HepG2 (cell line): ENCODE measurements at regions not wholly inside any gene's neighbourhood (a gene's known extent, or its start where the extent isn't known, plus 50 kb on each side); places are given as distances from the start of the nearest gene placed in this dataset.

Experiments
- ATAC-seq: fragments of 200-7000 bp; cut with Tn5 transposase; 3 replicates; pipeline ENCODE4 v1.9.1; 2020; ENCODE audit warnings: mild to moderate bottlenecking, moderate library complexity
- BruUV-seq: library from RNA; stranded (reverse); fragments of 400-500 nt; replicated peaks from 2 replicates; lab custom pipeline; 2021; lab: Mats Ljungman, UMichigan
- CTCF ChIA-PET: fragments of 300-600 bp; formaldehyde crosslinking; extraction: SDS; loops from one replicate; lab custom pipeline; 2021; ENCODE audit warnings: low total read pairs, inconsistent platforms, low intra/inter-chr PET ratio; lab: Yijun Ruan, JAX
- POLR2A ChIA-PET: fragments of 350-600 bp; sonication (Branson Sonifier 250); formaldehyde crosslinking; loops from one replicate; lab custom pipeline; 2020; ENCODE audit warnings: antibody characterized with exemption, inconsistent platforms; lab: Yijun Ruan, JAX
- DNase-seq: peaks from one replicate; pipeline ENCODE4 v3.0.0-alpha.2; 2015; ENCODE audit warnings: low spot score
- FAIRE-seq: peaks from 3 replicates; lab custom pipeline; 2011; peaks lifted over from hg19 to GRCh38; lab: Jason Lieb, UNC
- H2AFZ ChIP-seq: one replicate; pipeline ENCODE4 v1.6.1; 2011; ENCODE audit warnings: low read length, inconsistent platforms
- H3K27ac ChIP-seq: fragments of 300-600 bp; 3 replicates; pipeline ENCODE4 v1.8.0; 2011; ENCODE audit warnings: mixed run types, mild to moderate bottlenecking, mixed read lengths, low read length, inconsistent platforms; ENCODE audit not compliant: insufficient read depth; ENCODE audit errors: extremely low read length
- H3K27me3 ChIP-seq, 2 experiments: fragments of 200-600 bp in 1 of 2; 2 replicates in 1 of 2; 3 replicates in 1 of 2; pipeline versions ENCODE4 v1.6.0 to v1.8.0; 2011; ENCODE audit warnings: low read length in 2 of 2, mild to moderate bottlenecking in 2 of 2, moderate library complexity in 2 of 2, inconsistent platforms in 1 of 2; ENCODE audit not compliant: insufficient read depth in 2 of 2, control insufficient read depth in 1 of 2
- H3K36me3 ChIP-seq, 2 experiments: fragments of 200-600 bp in 1 of 2; replicated peaks in 1 of 2; 2 replicates in 1 of 2; 3 replicates in 1 of 2; pipeline versions ENCODE4 v1.5.1 to v1.8.0; 2011; ENCODE audit warnings: low read length in 2 of 2, inconsistent platforms in 1 of 2; ENCODE audit not compliant: insufficient read depth in 2 of 2, control insufficient read depth in 1 of 2
- H3K4me1 ChIP-seq: 2 replicates; pipeline ENCODE4 v1.5.1; 2012; ENCODE audit warnings: low read length, inconsistent platforms; ENCODE audit not compliant: insufficient read depth
- H3K4me2 ChIP-seq: 2 replicates; pipeline ENCODE4 v1.6.0; 2011; ENCODE audit warnings: low read depth, low read length, inconsistent platforms
- H3K4me3 ChIP-seq, 3 experiments: fragments of 200-600 bp in 1 of 3; sonication (generic), shearing (Covaris generic) in 1 of 3; replicated peaks in 1 of 3; 2 replicates each; pipeline ENCODE4 v1.5.1; 2011 to 2016; ENCODE audit warnings: low read length in 3 of 3, inconsistent platforms in 2 of 3, low read depth in 2 of 3, mild to moderate bottlenecking in 2 of 3, control low read depth in 1 of 3, mixed read lengths in 1 of 3; ENCODE audit not compliant: insufficient read depth in 1 of 3
- H3K79me2 ChIP-seq: one replicate; pipeline ENCODE4 v1.6.1; 2011; ENCODE audit warnings: low read length, inconsistent platforms; ENCODE audit not compliant: insufficient read depth
- H3K9ac ChIP-seq: 2 replicates; pipeline ENCODE4 v1.6.0; 2011; ENCODE audit warnings: mild to moderate bottlenecking, low read depth, low read length, inconsistent platforms; ENCODE audit not compliant: insufficient read depth
- H3K9me3 ChIP-seq: 2 replicates; pipeline ENCODE4 v1.5.1; 2012; ENCODE audit warnings: mild to moderate bottlenecking, low read length
- H4K20me1 ChIP-seq: 2 replicates; pipeline ENCODE4 v1.6.0; 2011; ENCODE audit warnings: inconsistent platforms, mild to moderate bottlenecking, low read length, moderate library complexity; ENCODE audit not compliant: insufficient read depth
- ATF7 ChIP-seq, 2 experiments: fragments of 450-650 bp in 1 of 2; sonication (generic) in 1 of 2; formaldehyde crosslinking in 1 of 2; IDR thresholded peaks; 2 replicates each; pipeline versions ENCODE4 v1.4.0 to v1.6.1; 2016 to 2020; ENCODE audit warnings: antibody characterized with exemption in 1 of 2, mild to moderate bottlenecking in 1 of 2, missing genetic modification reagents in 1 of 2
- CHD4 ChIP-seq: fragments of 200-600 bp; sonication (generic); IDR thresholded peaks from 2 replicates; pipeline ENCODE4 v1.7.0; 2017; ENCODE audit warnings: mild to moderate bottlenecking, low read length, borderline replicate concordance
- CREB1 ChIP-seq, 2 experiments: fragments of 450-650 bp in 1 of 2; IDR thresholded peaks; 2 replicates each; pipeline ENCODE4 v1.6.1; 2016 to 2017; ENCODE audit warnings: control low read depth in 1 of 2, mild to moderate bottlenecking in 1 of 2, missing compliant biosample characterization in 1 of 2, missing genetic modification characterization in 1 of 2
- CTCF ChIP-seq: sonication (generic); formaldehyde crosslinking; IDR thresholded peaks from 2 replicates; pipeline ENCODE4 v1.5.0; 2020; ENCODE audit warnings: mild to moderate bottlenecking, missing genetic modification reagents, moderate library complexity
- FLYWCH1 ChIP-seq: sonication (generic); formaldehyde crosslinking; IDR thresholded peaks from 2 replicates; pipeline ENCODE4 v1.8.1; 2023; ENCODE audit warnings: mild to moderate bottlenecking, missing genetic modification reagents
- HNRNPLL ChIP-seq: fragments of 200-400 bp; formaldehyde crosslinking; IDR thresholded peaks from 2 replicates; pipeline ENCODE4 v1.6.1; 2017; ENCODE audit warnings: mild to moderate bottlenecking, low read depth, low read length; ENCODE audit not compliant: poor library complexity, severe bottlenecking
- MXD4 ChIP-seq: IDR thresholded peaks from 2 replicates; pipeline ENCODE4 v1.6.1; 2016; ENCODE audit warnings: mild to moderate bottlenecking, missing biosample characterization, missing genetic modification reagents
- NAIF1 ChIP-seq: sonication (generic); formaldehyde crosslinking; IDR thresholded peaks from 2 replicates; pipeline ENCODE4 v1.5.0; 2020; ENCODE audit warnings: mild to moderate bottlenecking, missing genetic modification reagents, borderline replicate concordance
- NFATC3 ChIP-seq: sonication (generic); formaldehyde crosslinking; IDR thresholded peaks from 2 replicates; pipeline ENCODE4 v1.5.1; 2020; ENCODE audit warnings: mild to moderate bottlenecking, missing genetic modification reagents
- PHF5A ChIP-seq: IDR thresholded peaks from one replicate; pipeline ENCODE4 v1.6.1; 2018; ENCODE audit warnings: low read depth, missing genetic modification reagents; ENCODE audit not compliant: unreplicated experiment
- PLRG1 ChIP-seq: fragments of 450-650 bp; conservative IDR thresholded peaks from 2 replicates; pipeline ENCODE4 v1.6.1; 2016
- SOX5 ChIP-seq: IDR thresholded peaks from 2 replicates; pipeline ENCODE4 v1.6.1; 2016; ENCODE audit warnings: borderline replicate concordance
- ZNF143 ChIP-seq: sonication (generic); formaldehyde crosslinking; IDR thresholded peaks from 2 replicates; pipeline ENCODE4 v1.4.0; 2020; ENCODE audit warnings: missing genetic modification reagents
- ZNF235 ChIP-seq: sonication (generic); formaldehyde crosslinking; IDR thresholded peaks from 2 replicates; pipeline ENCODE4 v1.8.1; 2023; ENCODE audit warnings: mild to moderate bottlenecking, missing genetic modification reagents, borderline replicate concordance
- ZNF567 ChIP-seq: sonication (generic); formaldehyde crosslinking; IDR thresholded peaks from 2 replicates; pipeline ENCODE4 v1.8.1; 2023; ENCODE audit warnings: mild to moderate bottlenecking, missing genetic modification reagents, borderline replicate concordance
- ZNF761 ChIP-seq: sonication (generic); formaldehyde crosslinking; conservative IDR thresholded peaks from 2 replicates; pipeline ENCODE4 v1.4.0; 2020; ENCODE audit warnings: mild to moderate bottlenecking, missing genetic modification reagents
- ZNF772 ChIP-seq: sonication (generic); formaldehyde crosslinking; IDR thresholded peaks from 2 replicates; pipeline ENCODE4 v1.5.0; 2020; ENCODE audit warnings: mild to moderate bottlenecking, missing genetic modification reagents
- ZSCAN20 ChIP-seq: sonication (generic); formaldehyde crosslinking; IDR thresholded peaks from 2 replicates; pipeline ENCODE4 v1.4.0; 2020; ENCODE audit warnings: missing genetic modification reagents, mild to moderate bottlenecking, borderline replicate concordance
- ZSCAN30 ChIP-seq: sonication (generic); formaldehyde crosslinking; IDR thresholded peaks from 2 replicates; pipeline ENCODE4 v1.5.0; 2020; ENCODE audit warnings: mild to moderate bottlenecking, missing genetic modification reagents
- WGBS: methylation state at CpG from one replicate; pipeline ENCODE4 v1.1.6; 2017; ENCODE audit warnings: low lambda C conversion rate; 5-methylcytosine and 5-hydroxymethylcytosine counted together
- in situ Hi-C: cut with HindIII; loops from 2 replicates; pipeline ENCODE4 v1.10.0; 2017; ENCODE audit warnings: low pct_unique_long_range_greater_than_20kb; ENCODE audit not compliant: extremely low pct_ligation_motif_present
- intact Hi-C: fragments of 100-400 bp; cut with micrococcal nuclease; formaldehyde crosslinking; loops from one replicate; pipeline ENCODE4 v1.10.0; 2022; ENCODE audit not compliant: unreplicated experiment
- TF ChIP-seq, protein P1 (sequence below): IDR thresholded peaks from 2 replicates; pipeline ENCODE4 v1.6.1; 2018; ENCODE audit warnings: missing genetic modification reagents

DNA sequence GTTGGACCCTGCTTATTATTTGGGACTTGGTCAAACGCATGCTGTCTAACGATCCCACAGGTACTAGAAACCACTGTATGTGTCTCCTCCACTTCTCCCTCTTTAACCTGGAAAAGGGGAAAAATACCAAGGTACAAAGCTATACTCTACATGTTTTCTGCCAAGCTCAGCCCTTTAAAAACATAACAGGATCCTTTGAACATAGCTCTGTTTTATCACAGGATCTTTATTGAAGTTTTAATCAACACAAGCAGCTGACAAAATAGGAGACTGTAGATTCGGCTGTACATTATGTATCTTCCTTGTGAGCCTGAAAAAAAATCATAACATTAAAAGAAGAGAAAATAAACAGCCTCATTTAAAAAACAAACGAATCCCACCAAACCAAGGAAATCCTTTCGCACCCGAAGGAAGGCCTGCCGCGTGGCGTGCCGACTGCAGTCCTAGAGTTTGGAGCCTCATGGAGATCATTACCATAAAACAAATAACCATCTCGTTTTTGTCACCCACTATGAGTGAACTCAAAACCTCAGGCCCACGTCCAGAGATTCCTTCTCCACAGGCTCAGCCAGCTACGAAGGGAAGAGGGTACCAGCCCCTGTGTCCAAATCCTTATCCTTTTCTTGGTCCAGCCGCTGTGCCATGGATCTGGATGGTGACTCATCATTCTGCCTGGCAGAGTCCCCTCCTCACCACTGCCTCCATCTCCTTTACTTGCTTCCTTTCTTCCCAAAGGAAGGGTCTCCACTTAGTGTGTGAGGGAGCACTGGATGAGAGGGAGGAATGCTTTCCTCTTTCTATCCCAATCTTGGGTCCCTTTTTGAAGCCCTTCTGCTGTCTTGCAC is 651.1 kb downstream of the CCDC171 start:
- H3K4me2 ChIP-seq, result no peak overlapping the region
- H3K79me2 ChIP-seq, result no peaks in the 10 kb centered on the region
- no peak overlapping the region for H2AFZ ChIP-seq
- no peak for TF ChIP-seq NFATC3 (CRISPR knock-in tag)
- no peak for TF ChIP-seq ZNF761 (CRISPR knock-in tag)
- TF ChIP-seq, protein P1, sequence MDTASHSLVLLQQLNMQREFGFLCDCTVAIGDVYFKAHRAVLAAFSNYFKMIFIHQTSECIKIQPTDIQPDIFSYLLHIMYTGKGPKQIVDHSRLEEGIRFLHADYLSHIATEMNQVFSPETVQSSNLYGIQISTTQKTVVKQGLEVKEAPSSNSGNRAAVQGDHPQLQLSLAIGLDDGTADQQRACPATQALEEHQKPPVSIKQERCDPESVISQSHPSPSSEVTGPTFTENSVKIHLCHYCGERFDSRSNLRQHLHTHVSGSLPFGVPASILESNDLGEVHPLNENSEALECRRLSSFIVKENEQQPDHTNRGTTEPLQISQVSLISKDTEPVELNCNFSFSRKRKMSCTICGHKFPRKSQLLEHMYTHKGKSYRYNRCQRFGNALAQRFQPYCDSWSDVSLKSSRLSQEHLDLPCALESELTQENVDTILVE, result no peak
- no peak for TF ChIP-seq CREB1 (IDR thresholded peaks at IDR 0.05)
- TF ChIP-seq CREB1 (CRISPR knock-in tag; IDR thresholded peaks at IDR 0.05), result no peak
- no peak for TF ChIP-seq PHF5A (CRISPR knock-in tag)
- TF ChIP-seq SOX5 (CRISPR knock-in tag), result no peak
- no peak for TF ChIP-seq HNRNPLL
- no peak for TF ChIP-seq ATF7 (IDR thresholded peaks at IDR 0.05)
- no peak for TF ChIP-seq ATF7 (CRISPR knock-in tag; IDR thresholded peaks at IDR 0.05)
- TF ChIP-seq ZNF567, result no peak
- TF ChIP-seq ZNF772 (CRISPR knock-in tag), result no peak
- TF ChIP-seq FLYWCH1 (CRISPR knock-in tag), result no peak
- no peak for TF ChIP-seq CTCF (CRISPR knock-in tag)
- TF ChIP-seq ZSCAN20 (CRISPR knock-in tag), result no peak
- no peak for TF ChIP-seq ZSCAN30 (CRISPR knock-in tag)
- no peak for TF ChIP-seq MXD4 (CRISPR knock-in tag)
- TF ChIP-seq NAIF1 (CRISPR knock-in tag), result no peak
- no peak for TF ChIP-seq PLRG1
- TF ChIP-seq ZNF143, result no peak
- TF ChIP-seq ZNF235, result no peak
- TF ChIP-seq CHD4, result no peak
- H4K20me1 ChIP-seq, result no peaks in the 10 kb centered on the region
- no peak overlapping the region for H3K9ac ChIP-seq
- in situ Hi-C loops, result no loop called here
- ATAC-seq (no peak), DNase-seq (no peak), FAIRE-seq (no peak)
- ChIA-PET CTCF (no interaction called here), POLR2A (no interaction called here)
- no peaks in the 10 kb centered on the region for H3K4me1 ChIP-seq
- 40% methylated on average over 14 of the region's 14 CpGs for WGBS
- H3K9me3 ChIP-seq, result no peaks in the 10 kb centered on the region
- no peak overlapping the region for H3K27ac ChIP-seq
- intact Hi-C loops, result no loop called here
- BruUV-seq, result no TSS peak
- H3K36me3 ChIP-seq, result no peaks in the 10 kb centered on the region
- no peak overlapping the region for H3K4me3 ChIP-seq
- no peaks in the 10 kb centered on the region for H3K27me3 ChIP-seq
